ENCODE measurements at regions not wholly inside any gene's neighbourhood (a gene's known extent, or its start where the extent isn't known, plus 50 kb on each side); places are given as distances from the start of the nearest gene placed in this dataset.

DNA sequence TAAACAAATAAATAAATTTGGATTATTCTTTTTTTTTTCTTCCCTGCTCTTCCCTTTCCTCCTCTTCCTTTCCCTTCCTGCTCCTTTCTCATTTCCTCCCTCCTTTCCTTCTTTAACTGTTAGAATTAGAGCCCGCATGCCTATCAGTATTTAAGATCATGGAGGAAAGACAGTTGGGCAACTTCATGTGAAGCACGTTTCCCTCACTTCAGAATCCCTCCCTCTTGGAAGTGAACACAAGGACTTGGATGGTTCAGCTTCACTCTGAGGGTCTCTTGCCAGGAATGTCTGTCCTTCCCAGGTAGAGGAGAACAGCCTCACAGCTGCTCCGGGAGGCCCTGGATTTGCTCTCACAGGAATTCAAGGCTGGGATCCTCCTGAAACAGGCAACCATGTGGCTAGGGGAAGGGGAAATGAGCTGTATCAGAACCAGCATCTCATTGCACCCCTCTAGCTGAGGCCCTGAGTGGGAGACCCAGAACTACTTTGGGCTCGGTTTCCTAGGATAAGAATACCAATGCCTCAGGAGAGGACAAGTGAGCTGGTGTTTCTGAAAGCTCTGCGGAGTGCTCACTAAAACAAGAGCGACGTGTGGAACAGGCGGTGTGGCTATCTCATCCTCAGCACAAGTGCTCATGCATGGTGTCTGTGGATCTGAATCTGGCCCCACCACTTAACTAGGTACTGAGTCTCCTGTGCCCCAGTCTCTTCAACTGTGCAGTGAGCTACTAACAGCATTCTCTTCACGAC lies 230.5 kb downstream of the MYCN start:
- DNase-seq (ENCODE audit: low read depth), result no peak

DNA sequence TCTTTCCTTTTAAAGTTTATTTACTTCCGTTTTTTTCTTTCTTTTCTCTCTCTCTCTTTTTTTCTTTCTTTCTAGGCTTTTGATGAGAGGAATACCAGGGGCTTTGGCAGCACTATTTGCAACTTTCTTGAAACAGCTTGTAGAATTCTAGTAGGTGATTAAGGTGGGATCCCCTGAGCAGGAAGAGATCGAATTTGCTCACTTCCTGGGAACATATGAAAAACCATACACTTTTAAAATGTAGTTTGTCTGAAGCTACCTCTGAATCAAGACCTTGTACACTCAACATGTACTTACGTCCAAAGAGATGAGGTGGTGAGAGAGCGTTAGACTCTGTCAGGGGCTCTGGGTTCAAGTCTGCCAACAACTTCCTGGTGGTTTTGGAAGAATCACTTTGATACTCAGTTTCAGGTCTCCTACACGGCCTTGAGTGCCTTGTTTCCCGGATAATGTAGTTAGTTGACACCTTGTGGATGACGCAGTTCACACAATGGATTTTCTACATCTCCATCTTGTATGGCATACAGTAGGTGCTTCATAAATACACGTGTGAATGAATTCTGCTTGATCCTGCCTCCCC lies 229.1 kb downstream of the MYCN start:
- DNase-seq (ENCODE audit: low read depth), result no peak

DNA sequence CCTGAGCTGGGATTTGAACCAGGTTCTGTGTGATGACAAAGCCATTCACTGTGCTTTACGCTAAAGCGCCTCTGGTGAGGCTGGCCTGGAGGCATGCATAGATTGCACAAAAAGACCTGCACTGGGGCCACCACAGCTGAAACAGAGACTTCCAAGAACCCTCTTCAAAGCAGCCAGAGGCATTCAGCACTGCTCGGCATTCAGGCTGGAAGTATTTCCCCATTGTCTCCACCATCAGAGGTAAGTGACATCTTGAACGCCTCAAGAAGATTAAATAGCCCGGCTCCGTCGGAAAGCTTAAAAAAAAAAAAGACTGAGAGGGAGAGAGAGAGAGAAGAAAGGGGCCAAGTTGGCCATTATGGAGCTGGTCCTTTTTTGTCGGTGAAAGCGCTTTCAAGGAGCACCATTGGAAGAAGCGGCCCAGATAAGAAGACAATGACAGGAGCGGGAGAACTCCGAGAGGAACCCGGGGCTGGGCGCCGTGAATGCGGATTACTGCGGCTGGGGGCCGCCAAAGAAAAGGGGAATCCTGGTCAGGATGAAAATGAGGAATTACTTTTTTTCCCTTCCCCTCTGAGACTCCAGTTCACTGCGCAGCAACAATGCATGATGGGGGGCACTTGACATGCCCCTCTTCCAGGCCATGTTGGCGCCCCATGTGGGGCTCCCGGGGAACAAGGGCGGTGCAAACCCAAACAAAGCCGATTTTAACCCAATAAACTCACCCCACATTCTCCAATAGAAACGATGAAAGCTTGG lies 228.3 kb downstream of the MYCN start:
- no peak for DNase-seq (ENCODE audit: low read depth)

DNA sequence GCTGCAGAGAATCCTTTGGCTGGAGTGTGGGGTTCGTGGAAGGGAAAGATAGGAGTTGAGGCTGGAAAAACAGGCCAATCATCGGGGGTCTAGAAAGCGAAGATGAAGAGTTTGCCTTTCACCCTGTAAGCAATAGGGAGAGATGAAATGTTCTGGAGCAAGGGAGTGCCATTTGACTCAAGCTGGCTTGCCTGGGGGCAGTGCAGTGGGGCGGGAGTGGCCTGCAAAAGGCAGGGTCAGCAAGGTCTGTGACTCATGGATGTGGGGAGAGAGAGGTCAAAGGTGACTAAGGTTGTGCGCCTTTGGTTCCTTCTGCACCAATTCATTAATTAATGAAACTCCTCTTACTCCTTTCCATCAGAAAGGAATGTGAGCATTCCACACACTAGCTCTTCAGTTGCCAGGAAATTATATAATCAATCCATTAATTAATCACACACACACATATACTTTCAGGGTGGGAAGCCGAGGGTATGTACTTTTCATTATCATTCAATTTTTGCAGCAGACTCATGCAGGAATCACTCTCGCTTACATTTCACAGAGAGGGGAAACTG lies 227.6 kb downstream of the MYCN start:
- DNase-seq (ENCODE audit: low read depth), result no peak

- no peak for DNase-seq (ENCODE audit: low read depth)
Measured at GRCh38 chr2:16167451-16167861, 227.1 kb downstream of the MYCN start.

GRCh38 chr2:16166327-16166981 lies 226.1 kb downstream of the MYCN start:
- no peak for DNase-seq (ENCODE audit: low read depth)

GRCh38 chr2:16165518-16166326 lies 225.4 kb downstream of the MYCN start:
- DNase-seq (ENCODE audit: low read depth), result no peak

GRCh38 chr2:16162491-16163040 lies 222.2 kb downstream of the MYCN start:
- DNase-seq (ENCODE audit: low read depth), result no peak

- no peak for DNase-seq (ENCODE audit: low read depth)
Measured at GRCh38 chr2:16161768-16162490, 221.6 kb downstream of the MYCN start.

DNA sequence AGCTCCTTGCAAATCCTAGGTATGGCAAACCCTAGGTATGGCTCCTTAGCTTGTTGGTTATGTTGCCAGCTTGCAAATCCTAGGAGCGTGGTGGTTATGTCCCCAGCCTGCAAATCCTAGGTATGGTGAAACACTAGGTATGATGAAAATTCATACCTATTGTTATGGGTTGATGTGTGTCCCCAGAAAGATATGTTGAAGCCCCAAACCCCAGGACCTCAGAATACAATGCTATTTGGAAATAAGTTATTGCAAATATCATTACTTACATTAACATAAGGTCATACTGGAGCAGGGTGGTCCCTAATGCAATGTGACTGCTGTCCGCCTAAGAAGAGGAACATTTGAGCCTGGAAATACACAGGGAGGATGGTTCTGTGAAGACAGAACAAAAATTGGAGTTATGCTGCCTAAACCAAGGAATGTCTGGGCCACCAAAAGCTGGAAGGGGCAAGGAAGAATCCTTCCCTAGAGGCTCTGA lies 220.8 kb downstream of the MYCN start:
- DNase-seq (ENCODE audit: low read depth), result no peak

DNA sequence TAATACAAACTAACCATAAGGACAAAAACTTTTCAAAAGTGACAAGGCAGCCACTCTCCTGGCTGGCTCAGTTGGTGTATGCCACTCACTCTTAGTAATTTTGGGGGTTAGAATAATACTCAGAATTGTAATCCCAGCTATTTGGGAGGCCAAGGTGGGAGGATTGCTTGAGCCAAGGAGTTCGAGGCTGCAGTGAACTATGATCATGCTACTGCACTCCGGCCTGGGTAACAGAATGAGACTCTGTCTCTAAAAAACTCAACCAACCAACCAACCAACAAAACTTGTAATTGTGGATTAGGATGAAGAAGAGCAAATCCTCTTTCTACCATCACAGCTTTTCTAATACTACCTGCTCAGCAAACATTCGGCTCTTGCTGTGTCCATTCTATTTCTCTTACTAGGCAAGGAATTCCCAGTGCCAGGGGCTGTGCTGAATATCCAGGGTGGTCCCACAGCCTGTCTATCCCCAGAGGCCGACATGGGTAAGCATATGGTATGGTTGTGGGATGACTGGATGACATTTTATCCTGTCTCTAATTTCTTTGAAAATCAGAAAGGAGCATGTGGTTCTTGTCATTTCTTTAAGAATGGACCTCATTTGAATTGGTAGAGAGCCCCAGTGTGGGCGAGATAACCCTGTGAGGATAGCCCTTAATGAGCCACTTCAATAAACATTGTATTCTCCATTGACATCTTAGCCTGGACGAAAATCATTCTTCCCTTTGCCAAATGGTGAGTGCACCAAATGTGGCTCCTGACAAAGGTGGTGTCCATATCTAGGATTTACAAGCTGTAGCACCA lies 220.1 kb downstream of the MYCN start:
- no peak for DNase-seq (ENCODE audit: low read depth)

DNA sequence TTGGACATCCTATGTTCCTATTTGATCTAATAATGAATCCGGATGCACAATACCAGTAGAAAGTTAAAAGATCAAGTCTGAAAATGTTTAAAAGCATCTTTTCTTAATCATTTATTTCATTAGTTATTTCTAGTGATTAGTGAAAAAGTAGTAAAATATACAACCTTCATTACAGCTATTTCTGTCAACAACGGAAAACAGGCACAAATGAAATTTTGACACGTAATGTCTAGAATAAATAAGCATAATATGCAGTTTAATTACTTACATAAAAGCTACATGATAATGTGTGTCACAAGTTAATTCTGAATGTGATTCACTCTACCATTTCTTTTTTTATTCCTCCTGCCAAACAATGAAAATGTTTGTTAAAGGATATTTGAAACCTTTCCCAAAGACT lies 216.1 kb downstream of the MYCN start:
- no peak for DNase-seq (ENCODE audit: low read depth)

GRCh38 chr2:16155766-16156165 lies 215.4 kb downstream of the MYCN start:
- no peak for DNase-seq (ENCODE audit: low read depth)

DNA sequence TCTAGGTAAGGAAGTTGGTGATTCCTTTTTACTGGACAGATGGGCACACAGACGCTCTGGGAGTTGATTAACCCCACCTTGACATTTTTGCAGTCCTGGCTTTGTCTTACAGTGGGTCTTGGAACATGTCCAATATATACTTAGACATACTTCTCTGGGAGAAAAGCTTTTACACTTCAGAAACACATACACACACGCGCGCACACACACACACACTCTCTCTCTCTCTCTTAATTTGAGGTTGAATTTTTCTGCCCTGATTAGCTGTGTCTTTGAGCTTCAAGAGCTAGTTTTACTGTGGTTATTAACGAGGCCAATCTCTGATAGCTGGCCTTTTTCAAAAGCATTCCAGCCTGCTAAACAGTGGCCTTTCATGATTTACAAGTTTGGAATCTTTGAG lies 215.0 kb downstream of the MYCN start:
- DNase-seq (ENCODE audit: low read depth), result no peak

- DNase-seq (ENCODE audit: low read depth), result no peak
Measured at GRCh38 chr2:16154501-16155280, 214.3 kb downstream of the MYCN start.

- no peak for DNase-seq (ENCODE audit: low read depth)
Measured at GRCh38 chr2:16154061-16154460, 213.7 kb downstream of the MYCN start.

- DNase-seq (ENCODE audit: low read depth), result no peak
Measured at GRCh38 chr2:16153754-16154035, 213.3 kb downstream of the MYCN start.

- DNase-seq (ENCODE audit: low read depth), result no peak
Measured at GRCh38 chr2:16152928-16153753, 212.8 kb downstream of the MYCN start.
